ENCODE measurements at regions not wholly inside any gene's neighbourhood (a gene's known extent, or its start where the extent isn't known, plus 50 kb on each side); places are given as distances from the start of the nearest gene placed in this dataset.

DNA sequence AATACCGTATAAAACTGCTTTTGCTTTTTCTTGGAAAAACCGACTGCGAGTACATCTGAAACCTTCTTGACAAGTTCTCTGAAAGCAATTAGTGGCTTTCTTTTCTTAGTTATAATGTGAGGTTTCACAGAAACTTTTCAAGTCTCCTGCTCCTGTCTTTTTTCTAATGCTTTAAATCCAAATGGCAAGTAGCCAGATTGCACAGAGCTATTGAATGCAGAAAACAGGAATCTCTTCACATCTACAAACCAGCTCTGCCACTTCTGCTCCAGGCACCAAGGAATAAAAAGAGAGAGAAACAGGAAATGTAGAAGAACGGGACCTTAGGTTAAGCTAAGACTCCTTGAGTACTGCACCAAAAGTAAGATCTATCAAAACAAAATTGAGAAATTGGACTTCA, 267.3 kb upstream of the TET2 start:
- Histone ChIP-seq H3K36me3 (no peaks in the 10 kb centered on the region), H3K9me3 (no peaks in the 10 kb centered on the region), H3K4me1 (no peaks in the 10 kb centered on the region), H3K27ac (no peak overlapping the region), H3K4me3 (no peak overlapping the region), H3K27me3 (no peaks in the 10 kb centered on the region)
- intact Hi-C loops (cut with DNase I; ENCODE audit: low total_unique reads) = no loop called here
- TF ChIP-seq, protein P1, sequence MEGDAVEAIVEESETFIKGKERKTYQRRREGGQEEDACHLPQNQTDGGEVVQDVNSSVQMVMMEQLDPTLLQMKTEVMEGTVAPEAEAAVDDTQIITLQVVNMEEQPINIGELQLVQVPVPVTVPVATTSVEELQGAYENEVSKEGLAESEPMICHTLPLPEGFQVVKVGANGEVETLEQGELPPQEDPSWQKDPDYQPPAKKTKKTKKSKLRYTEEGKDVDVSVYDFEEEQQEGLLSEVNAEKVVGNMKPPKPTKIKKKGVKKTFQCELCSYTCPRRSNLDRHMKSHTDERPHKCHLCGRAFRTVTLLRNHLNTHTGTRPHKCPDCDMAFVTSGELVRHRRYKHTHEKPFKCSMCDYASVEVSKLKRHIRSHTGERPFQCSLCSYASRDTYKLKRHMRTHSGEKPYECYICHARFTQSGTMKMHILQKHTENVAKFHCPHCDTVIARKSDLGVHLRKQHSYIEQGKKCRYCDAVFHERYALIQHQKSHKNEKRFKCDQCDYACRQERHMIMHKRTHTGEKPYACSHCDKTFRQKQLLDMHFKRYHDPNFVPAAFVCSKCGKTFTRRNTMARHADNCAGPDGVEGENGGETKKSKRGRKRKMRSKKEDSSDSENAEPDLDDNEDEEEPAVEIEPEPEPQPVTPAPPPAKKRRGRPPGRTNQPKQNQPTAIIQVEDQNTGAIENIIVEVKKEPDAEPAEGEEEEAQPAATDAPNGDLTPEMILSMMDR (IDR thresholded peaks at IDR 0.05) = no peak
- DNase-seq = no peak

DNA sequence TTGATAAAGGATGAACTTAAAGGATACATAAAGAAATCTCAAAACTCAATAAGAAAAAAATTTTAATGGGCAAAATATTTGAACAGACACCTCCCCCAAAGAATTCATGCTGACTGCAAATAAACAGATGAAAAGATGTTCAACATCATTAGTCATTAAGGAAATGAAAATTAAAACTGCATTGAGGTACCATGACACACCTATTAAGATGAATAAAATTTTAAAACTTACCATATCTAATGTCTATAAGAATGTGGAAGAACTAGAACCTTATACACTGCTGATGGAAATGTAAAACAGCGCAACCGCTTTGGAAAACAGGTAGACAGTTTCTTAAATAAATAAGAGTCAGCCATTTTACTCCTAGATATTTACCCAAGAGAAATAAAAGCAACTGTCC, 266.8 kb upstream of the TET2 start:
- TF ChIP-seq, protein P1 (IDR thresholded peaks at IDR 0.05) = no peak
- no peaks in the 10 kb centered on the region for H3K36me3 ChIP-seq
- H3K27ac ChIP-seq = no peak overlapping the region
- no peaks in the 10 kb centered on the region for H3K9me3 ChIP-seq
- intact Hi-C loops (cut with DNase I; ENCODE audit: low total_unique reads) = no loop called here
- DNase-seq = no peak
- no peak overlapping the region for H3K4me3 ChIP-seq
- no peaks in the 10 kb centered on the region for H3K4me1 ChIP-seq
- H3K27me3 ChIP-seq = no peaks in the 10 kb centered on the region

DNA sequence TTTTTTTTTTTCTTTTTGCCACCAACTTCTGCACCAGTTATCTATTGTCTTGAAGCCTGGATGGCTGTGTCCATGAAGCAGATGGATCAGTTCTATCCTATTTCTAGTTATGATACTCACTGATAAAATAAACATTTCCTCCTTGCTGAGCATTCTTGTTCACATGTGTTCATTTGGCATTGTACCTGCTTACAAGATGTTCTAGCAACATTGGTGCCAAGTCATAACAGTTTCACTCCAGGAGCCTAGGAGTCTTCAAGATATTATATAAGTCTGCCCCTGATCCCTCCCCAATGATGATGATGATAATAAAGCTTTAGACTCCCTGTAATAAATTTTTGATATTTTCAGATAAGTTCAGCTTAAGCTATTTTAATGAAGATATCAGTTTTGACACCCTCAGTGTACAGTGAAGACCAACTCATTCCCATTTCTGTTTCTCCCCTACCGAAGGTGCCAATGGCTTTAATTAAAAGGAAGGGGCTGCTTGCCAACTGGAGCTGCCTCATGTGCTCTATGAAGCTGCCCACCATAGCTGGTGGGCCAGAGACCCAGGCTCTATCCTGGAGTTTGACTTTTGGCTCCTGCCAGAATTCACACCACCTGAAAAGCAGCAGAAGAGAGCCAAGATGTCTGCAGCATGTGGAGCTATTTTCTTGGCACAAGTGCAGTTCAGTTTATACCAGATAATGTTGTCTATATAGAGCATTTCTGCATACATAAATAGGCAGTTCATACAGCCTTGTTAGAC, 265.4 kb upstream of the TET2 start:
- intact Hi-C loops (cut with DNase I; ENCODE audit: low total_unique reads) = no loop called here
- Histone ChIP-seq H3K9me3 (no peaks in the 10 kb centered on the region), H3K36me3 (no peaks in the 10 kb centered on the region), H3K4me1 (no peaks in the 10 kb centered on the region), H3K4me3 (no peak overlapping the region), H3K27me3 (no peaks in the 10 kb centered on the region), H3K27ac (no peak overlapping the region)
- DNase-seq = no peak
- TF ChIP-seq, protein P1 (IDR thresholded peaks at IDR 0.05) = no peak

DNA sequence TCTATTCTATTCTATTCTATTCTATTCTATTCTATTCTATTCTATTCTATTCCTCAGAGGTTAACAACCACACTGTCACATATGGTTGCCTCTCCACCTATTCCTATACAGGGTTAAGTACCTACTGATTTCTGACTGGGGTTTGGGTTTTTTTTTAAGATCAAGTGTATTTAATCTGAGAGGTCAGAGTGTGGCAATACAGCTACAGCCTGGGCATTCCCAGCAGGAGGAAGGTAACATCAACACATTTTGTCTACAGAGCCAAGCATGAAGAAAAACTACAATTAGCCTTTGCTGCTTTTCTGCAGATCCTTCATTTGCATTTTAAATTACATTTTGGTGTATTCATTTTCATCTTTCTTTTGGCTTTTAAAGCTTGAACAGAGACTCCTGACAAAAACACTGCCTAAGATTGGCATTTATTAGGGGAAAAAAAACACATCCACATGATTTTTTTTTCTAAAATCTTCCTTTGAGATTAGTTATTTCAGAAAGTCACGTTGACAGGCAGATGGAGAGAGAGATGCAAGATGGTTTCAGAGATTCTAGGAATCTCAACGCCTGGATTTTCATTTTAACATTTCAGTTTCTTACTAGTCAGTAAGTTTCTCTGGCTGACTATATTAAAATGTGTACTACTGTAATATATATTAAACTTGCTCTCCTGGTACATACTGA, 255.9 kb upstream of the TET2 start:
- intact Hi-C loops (cut with DNase I; ENCODE audit: low total_unique reads) = no loop called here

DNA sequence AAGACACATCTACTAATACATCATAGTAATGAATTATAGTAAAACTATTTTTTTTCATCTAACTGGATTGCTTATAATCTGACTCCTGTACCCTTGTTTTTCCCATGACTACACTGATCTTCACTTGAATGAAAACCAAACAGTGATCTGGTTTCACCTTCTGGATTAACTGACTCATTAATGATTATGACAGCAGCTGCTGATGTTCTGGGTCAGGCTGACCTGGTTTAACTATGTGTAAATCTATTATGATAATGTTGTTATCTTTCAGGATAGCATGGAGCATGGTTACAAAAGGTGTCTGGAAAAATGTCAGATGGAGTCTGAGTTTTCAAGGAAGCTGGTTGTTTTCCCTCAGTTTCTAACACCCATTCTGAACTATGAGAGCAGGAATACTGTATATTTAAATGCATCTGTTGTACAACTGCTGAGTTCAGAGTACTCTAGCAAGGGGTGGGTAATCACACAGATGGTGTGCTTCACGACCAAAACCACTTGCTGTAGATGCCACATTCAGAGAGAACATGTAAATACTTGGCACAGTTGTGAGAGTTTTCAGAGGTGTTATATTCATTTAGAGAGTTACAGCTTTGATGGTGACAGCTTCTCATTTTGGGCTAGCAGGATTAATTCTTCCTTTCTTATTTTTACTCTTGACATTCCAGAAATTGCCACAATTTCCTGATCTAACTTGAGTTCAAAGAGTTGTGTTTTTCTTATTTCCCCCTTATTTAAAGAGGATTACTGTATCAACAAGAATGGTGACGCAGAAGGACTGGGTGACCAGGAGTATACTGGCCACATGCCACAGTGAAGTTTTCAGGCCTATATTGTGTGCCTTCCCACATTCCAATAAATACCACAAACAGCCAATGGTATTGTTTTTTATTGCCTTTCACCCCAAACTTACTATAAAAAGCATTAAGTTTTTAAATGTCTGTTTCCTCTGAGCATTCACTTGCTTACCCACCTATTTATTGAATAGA, 249.7 kb upstream of the TET2 start:
- TF ChIP-seq, protein P1 (IDR thresholded peaks at IDR 0.05) = no peak
- no peak overlapping the region for H3K27ac ChIP-seq
- no peak for DNase-seq

More for the DNA sequence above, 255.9 kb upstream of the TET2 start:
- Histone ChIP-seq H3K9me3 (no peaks in the 10 kb centered on the region), H3K4me1 (no peaks in the 10 kb centered on the region), H3K4me3 (no peak overlapping the region), H3K36me3 (no peaks in the 10 kb centered on the region), H3K27ac (no peak overlapping the region), H3K27me3 (no peaks in the 10 kb centered on the region)
- DNase-seq = no peak
- TF ChIP-seq, protein P1 (IDR thresholded peaks at IDR 0.05) = no peak

More for the DNA sequence above, 249.7 kb upstream of the TET2 start:
- H3K27me3 ChIP-seq = no peaks in the 10 kb centered on the region
- intact Hi-C loops (cut with DNase I; ENCODE audit: low total_unique reads) = no loop called here
- no peak overlapping the region for H3K4me3 ChIP-seq
- H3K9me3 ChIP-seq = no peaks in the 10 kb centered on the region
- no peaks in the 10 kb centered on the region for H3K4me1 ChIP-seq
- H3K36me3 ChIP-seq = no peaks in the 10 kb centered on the region

Measured in tibial artery (tissue), 4 donors.